ENCODE measurements at regions not wholly inside any gene's neighbourhood (a gene's known extent, or its start where the extent isn't known, plus 50 kb on each side); places are given as distances from the start of the nearest gene placed in this dataset.

GRCh38 chr6:45742591-45742990, 273.1 kb downstream of the CLIC5 start:
- DNase-seq (ENCODE audit: low read depth, low spot score), result no peak
- H2AFZ ChIP-seq (ENCODE audit: control insufficient read depth, low read length), result no peak overlapping the region
- H3K27ac ChIP-seq (ENCODE audit: control insufficient read depth, insufficient read depth, low read length), result no peak overlapping the region
- no peaks in the 10 kb centered on the region for H3K9me1 ChIP-seq (ENCODE audit: control insufficient read depth, extremely low read depth, insufficient read depth, low read length)
- H4K20me1 ChIP-seq (ENCODE audit: control insufficient read depth, extremely low read depth, insufficient read depth, low read length), result no peaks in the 10 kb centered on the region
- H3K4me3 ChIP-seq (ENCODE audit: control insufficient read depth in 2 of 3, extremely low read depth in 1 of 3, insufficient read depth in 2 of 3, low read depth in 1 of 3, low read length in 3 of 3), result no peak overlapping the region
- no peak overlapping the region for H3K9ac ChIP-seq (ENCODE audit: control insufficient read depth, extremely low read depth, insufficient read depth, low read length)
- no peak overlapping the region for H3K4me2 ChIP-seq (ENCODE audit: control insufficient read depth, extremely low read depth, insufficient read depth, low read depth, low read length)
- dilution Hi-C loops (cut with MboI; ENCODE audit: extremely low pct_ligation_motif_present, low sequenced_read_pairs), result no loop called here
- H3K9me3 ChIP-seq (ENCODE audit: control insufficient read depth, low read depth, low read length), result no peaks in the 10 kb centered on the region
- no peak for TF ChIP-seq CTCF (optimal IDR thresholded peaks at IDR 0.05 in 1 of 3, IDR thresholded peaks at IDR 0.05 in 1 of 3, conservative IDR thresholded peaks at IDR 0.05 in 1 of 3; ENCODE audit: extremely low read depth in 1 of 3, insufficient read depth in 2 of 3, low read length in 3 of 3)
- no peak for TF ChIP-seq EZH2 (IDR thresholded peaks at IDR 0.05; ENCODE audit: low read length)
- H3K36me3 ChIP-seq (ENCODE audit: control insufficient read depth in 2 of 2, extremely low read depth in 1 of 2, insufficient read depth in 2 of 2, low read length in 2 of 2), result no peaks in the 10 kb centered on the region
- no peak for FAIRE-seq
- no peaks in the 10 kb centered on the region for H3K79me2 ChIP-seq (ENCODE audit: control insufficient read depth, insufficient read depth, low read length)
- H3K4me1 ChIP-seq (ENCODE audit: control insufficient read depth, extremely low read depth, insufficient read depth, low read length), result no peaks in the 10 kb centered on the region
- H3K27me3 ChIP-seq (ENCODE audit: control insufficient read depth, extremely low read depth, insufficient read depth, low read length), result no peaks in the 10 kb centered on the region

DNA sequence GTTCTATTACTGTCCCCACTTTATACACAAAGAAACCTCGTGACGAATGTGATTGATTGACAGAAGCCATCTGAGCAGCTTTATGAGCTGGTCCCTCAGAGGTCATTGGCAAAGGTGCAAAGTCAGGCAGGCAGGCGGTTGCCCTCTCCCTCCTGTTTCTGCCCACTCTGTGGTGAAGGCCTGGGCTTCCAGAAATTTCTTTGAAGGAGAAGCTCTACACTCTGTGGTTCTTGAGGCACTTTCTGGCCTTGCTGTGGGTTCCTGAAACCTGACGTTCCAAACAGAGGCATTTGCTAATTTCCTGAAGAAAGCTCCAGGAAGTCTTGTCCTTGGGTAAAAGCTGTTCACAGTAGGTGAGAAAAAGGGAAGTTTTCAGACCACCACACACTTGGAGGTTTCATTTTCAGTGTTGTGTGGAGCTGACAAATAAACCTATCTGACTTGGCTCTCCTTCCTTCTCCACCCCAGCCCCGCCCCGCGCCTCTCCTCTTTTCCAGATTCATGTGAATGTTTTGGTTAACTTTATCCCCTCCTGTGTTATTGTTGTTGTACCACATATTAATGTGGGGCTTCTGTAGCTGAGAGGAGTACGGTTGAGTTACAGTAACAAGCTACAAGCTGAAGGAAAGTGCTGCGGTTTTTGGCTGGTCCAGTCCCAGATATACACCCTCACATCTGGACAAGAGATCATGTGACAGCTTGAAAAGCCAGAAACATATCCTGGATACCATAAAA, 274.1 kb downstream of the CLIC5 start:
- FAIRE-seq (no peak), DNase-seq (ENCODE audit: low read depth, low spot score) (no peak)
- no peaks in the 10 kb centered on the region for H3K27me3 ChIP-seq (ENCODE audit: control insufficient read depth, extremely low read depth, insufficient read depth, low read length)
- no peak overlapping the region for H2AFZ ChIP-seq (ENCODE audit: control insufficient read depth, low read length)
- no peak overlapping the region for H3K9ac ChIP-seq (ENCODE audit: control insufficient read depth, extremely low read depth, insufficient read depth, low read length)
- no peak overlapping the region for H3K27ac ChIP-seq (ENCODE audit: control insufficient read depth, insufficient read depth, low read length)
- TF ChIP-seq EZH2 (IDR thresholded peaks at IDR 0.05; ENCODE audit: low read length) (no peak), CTCF (optimal IDR thresholded peaks at IDR 0.05 in 1 of 3, IDR thresholded peaks at IDR 0.05 in 1 of 3, conservative IDR thresholded peaks at IDR 0.05 in 1 of 3; ENCODE audit: extremely low read depth in 1 of 3, insufficient read depth in 2 of 3, low read length in 3 of 3) (no peak)
- H3K36me3 ChIP-seq (ENCODE audit: control insufficient read depth in 2 of 2, extremely low read depth in 1 of 2, insufficient read depth in 2 of 2, low read length in 2 of 2), result no peaks in the 10 kb centered on the region
- H3K4me1 ChIP-seq (ENCODE audit: control insufficient read depth, extremely low read depth, insufficient read depth, low read length), result no peaks in the 10 kb centered on the region
- H4K20me1 ChIP-seq (ENCODE audit: control insufficient read depth, extremely low read depth, insufficient read depth, low read length), result no peaks in the 10 kb centered on the region
- no peaks in the 10 kb centered on the region for H3K79me2 ChIP-seq (ENCODE audit: control insufficient read depth, insufficient read depth, low read length)
- H3K9me3 ChIP-seq (ENCODE audit: control insufficient read depth, low read depth, low read length), result no peaks in the 10 kb centered on the region
- dilution Hi-C loops (cut with MboI; ENCODE audit: extremely low pct_ligation_motif_present, low sequenced_read_pairs), result no loop called here
- no peak overlapping the region for H3K4me3 ChIP-seq (ENCODE audit: control insufficient read depth in 2 of 3, extremely low read depth in 1 of 3, insufficient read depth in 2 of 3, low read depth in 1 of 3, low read length in 3 of 3)
- H3K4me2 ChIP-seq (ENCODE audit: control insufficient read depth, extremely low read depth, insufficient read depth, low read depth, low read length), result no peak overlapping the region
- H3K9me1 ChIP-seq (ENCODE audit: control insufficient read depth, extremely low read depth, insufficient read depth, low read length), result no peaks in the 10 kb centered on the region
